AG09319 (cell line): ENCODE measurements at regions not wholly inside any gene's neighbourhood (a gene's known extent, or its start where the extent isn't known, plus 50 kb on each side); places are given as distances from the start of the nearest gene placed in this dataset.
"Not testable (repeated sequence)": the region's sequence is repeated elsewhere in the genome, so short reads cannot be mapped to it uniquely, and the experiment has no call there.

ENCODE experiments used
- DNase-seq: peaks from one replicate; pipeline ENCODE4 v3.0.0-alpha.2; 2010; ENCODE audit warnings: low read depth; ENCODE audit errors: extremely low read depth
- CTCF ChIP-seq: IDR thresholded peaks from 2 replicates; pipeline ENCODE4 v1.5.1; 2011; ENCODE audit warnings: low read depth, mild to moderate bottlenecking, inconsistent platforms, low read length, moderate library complexity

- DNase-seq: no peak
- TF ChIP-seq CTCF: no peak
Measured at GRCh38 chr5:57002959-57003485, 51.1 kb upstream of the MIER3 start.

DNA sequence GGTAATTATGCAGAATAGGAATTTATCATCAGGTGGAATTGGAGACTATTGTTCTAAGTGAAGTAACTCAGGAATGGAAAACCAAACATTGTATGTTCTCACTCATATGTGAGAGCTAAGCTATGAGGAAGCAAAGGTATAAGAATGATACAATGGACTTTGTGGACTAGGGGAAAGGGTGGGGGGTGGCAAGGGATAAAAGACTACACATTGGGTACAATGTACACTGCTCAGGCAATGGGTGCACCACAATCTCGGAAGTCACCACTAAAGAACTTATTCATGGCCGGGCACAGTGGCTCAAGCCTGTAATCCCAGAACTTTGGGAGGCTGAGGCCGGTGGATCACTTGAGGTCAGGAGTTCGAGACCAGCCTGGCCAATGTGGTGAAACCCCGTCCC lies 51.6 kb upstream of the MIER3 start:
- not testable (repeated sequence) for DNase-seq

DNA sequence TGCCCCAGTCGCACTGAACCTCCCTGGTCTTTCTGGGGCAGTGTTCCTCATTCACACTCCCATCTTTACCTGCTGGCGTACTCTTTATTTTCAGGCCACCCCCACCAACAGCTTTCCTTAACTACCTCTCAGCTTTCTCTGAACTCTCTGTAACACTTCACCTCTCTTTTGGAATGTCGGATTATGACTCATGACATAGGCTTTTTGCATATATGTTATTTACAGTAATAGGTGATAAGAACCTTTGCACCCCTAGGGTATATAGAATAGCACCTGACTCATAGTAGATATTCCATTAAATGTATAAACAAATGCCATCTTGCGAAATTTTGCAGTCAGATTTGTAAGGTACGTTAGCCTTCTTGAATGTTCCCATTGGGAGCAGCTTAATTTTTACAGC lies 52.9 kb upstream of the MIER3 start:
- no peak for TF ChIP-seq CTCF

DNA sequence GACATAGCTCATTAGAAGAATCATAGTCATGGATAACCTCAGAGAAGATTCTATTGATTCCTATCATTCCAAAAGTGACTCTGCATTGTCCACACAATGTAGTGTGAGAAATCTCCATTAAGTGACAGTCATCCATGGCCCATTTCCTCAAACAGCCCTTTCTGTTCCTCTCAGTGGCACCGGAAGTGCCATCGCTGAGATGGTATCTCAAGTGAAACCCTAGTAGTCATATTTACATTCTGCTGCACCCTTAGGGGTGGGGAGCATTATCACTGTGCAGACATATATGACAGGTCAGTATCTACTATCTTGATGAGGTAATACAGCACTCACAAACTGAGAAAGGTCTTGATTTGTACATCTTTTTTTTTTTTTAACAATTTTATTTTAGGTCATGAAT lies 55.4 kb upstream of the MIER3 start:
- TF ChIP-seq CTCF: no peak
- DNase-seq: no peak

More for the DNA sequence above, 52.9 kb upstream of the MIER3 start:
- DNase-seq: no peak

- DNase-seq: no peak
- no peak for TF ChIP-seq CTCF
Measured at GRCh38 chr5:57009811-57010210, 57.9 kb upstream of the MIER3 start.

DNA sequence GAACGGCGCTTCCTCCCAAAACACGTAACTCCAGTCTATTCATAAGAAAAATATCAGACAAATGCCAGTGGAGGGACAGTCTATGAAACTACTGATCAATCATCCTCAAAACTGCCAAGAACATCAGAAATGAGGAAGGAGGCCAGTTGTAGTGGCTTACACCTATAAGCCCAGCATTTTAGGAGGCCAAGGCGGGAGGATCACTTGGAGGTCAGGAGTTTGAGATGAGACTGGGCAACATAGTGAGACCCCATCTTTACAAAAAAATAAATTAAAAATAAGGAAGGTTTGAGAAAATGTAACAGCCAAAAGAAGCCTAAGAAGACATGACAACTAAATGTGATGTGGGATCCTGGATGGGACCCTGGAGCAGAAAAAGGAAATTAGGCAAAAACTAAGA lies 58.9 kb upstream of the MIER3 start:
- no peak for DNase-seq

GRCh38 chr5:57012511-57012910 lies 60.6 kb upstream of the MIER3 start:
- no peak for DNase-seq
- TF ChIP-seq CTCF: no peak

More for the DNA sequence above, 58.9 kb upstream of the MIER3 start:
- no peak for TF ChIP-seq CTCF

DNA sequence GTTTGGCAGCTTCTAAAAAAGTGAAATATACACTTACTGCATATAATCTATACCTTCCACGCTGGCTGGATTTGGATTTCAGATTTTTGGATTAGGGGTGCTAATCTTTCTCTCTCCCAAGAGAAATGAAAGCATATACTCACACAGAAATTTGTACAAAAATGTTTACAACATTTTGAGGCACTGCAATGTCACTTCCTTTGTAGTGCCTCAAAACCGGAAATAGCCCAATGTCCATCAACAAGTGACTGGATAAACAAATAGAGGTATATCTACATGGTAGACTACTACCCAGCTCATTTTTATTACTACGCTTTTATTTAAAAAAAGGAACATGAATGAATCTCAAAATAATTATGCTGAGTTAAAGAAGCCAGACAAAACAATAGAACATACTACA lies 74.0 kb upstream of the MIER3 start:
- no peak for TF ChIP-seq CTCF
- no peak for DNase-seq
